HuH-7 (cell line): ENCODE measurements at regions not wholly inside any gene's neighbourhood (a gene's known extent, or its start where the extent isn't known, plus 50 kb on each side); places are given as distances from the start of the nearest gene placed in this dataset.
"Not testable (repeated sequence)": the region's sequence is repeated elsewhere in the genome, so short reads cannot be mapped to it uniquely, and the experiment has no call there.

ENCODE experiments used
- DNase-seq: peaks from one replicate; pipeline ENCODE4 v3.0.0; 2011; ENCODE audit warnings: low spot score

GRCh38 chr10:36448760-36449691, 676.4 kb upstream of the ANKRD30A start:
- peak; percentile 39 for DNase-seq

- DNase-seq, result no peak
Observed at GRCh38 chr10:36446881-36447280, 678.5 kb upstream of the ANKRD30A start.

- no peak for DNase-seq
Observed at GRCh38 chr10:36443233-36443632, 682.2 kb upstream of the ANKRD30A start.

GRCh38 chr10:36441557-36441956, 683.8 kb upstream of the ANKRD30A start:
- peak; percentile 5 for DNase-seq

GRCh38 chr10:36440539-36440938, 684.9 kb upstream of the ANKRD30A start:
- no peak for DNase-seq

GRCh38 chr10:36437367-36437766, 688.0 kb upstream of the ANKRD30A start:
- DNase-seq, result no peak

- no peak for DNase-seq
Observed at GRCh38 chr10:36428507-36428906, 696.9 kb upstream of the ANKRD30A start.

- no peak for DNase-seq
Observed at GRCh38 chr10:36425131-36425797, 700.1 kb upstream of the ANKRD30A start.

- DNase-seq, result no peak
Observed at GRCh38 chr10:36424502-36424901, 700.9 kb upstream of the ANKRD30A start.

- DNase-seq, result no peak
Observed at GRCh38 chr10:36423821-36424248, 701.6 kb upstream of the ANKRD30A start.

- DNase-seq, result no peak
Observed at GRCh38 chr10:36421992-36422391, 703.4 kb upstream of the ANKRD30A start.

- no peak for DNase-seq
Observed at GRCh38 chr10:36416513-36416912, 708.9 kb upstream of the ANKRD30A start.

- DNase-seq, result no peak
Observed at GRCh38 chr10:36412942-36413341, 712.5 kb upstream of the ANKRD30A start.

- DNase-seq, result not testable (repeated sequence)
Observed at GRCh38 chr10:36400238-36400637, 725.2 kb upstream of the ANKRD30A start.

GRCh38 chr10:36393801-36394200, 731.6 kb upstream of the ANKRD30A start:
- DNase-seq, result no peak

GRCh38 chr10:36391405-36391804, 734.0 kb upstream of the ANKRD30A start:
- DNase-seq, result no peak

GRCh38 chr10:36390221-36390620, 735.2 kb upstream of the ANKRD30A start:
- DNase-seq, result no peak

GRCh38 chr10:36388166-36388565, 737.2 kb upstream of the ANKRD30A start:
- no peak for DNase-seq

GRCh38 chr10:36385693-36386092, 739.7 kb upstream of the ANKRD30A start:
- DNase-seq, result no peak

GRCh38 chr10:36383349-36383748, 741.3 kb upstream of the FZD8 start:
- no peak for DNase-seq

- no peak for DNase-seq
Observed at GRCh38 chr10:36381748-36382147, 739.7 kb upstream of the FZD8 start.

GRCh38 chr10:36380538-36380937, 738.4 kb upstream of the FZD8 start:
- DNase-seq, result no peak

GRCh38 chr10:36375107-36375506, 733.0 kb upstream of the FZD8 start:
- no peak for DNase-seq
